ENCODE measurements at regions not wholly inside any gene's neighbourhood (a gene's known extent, or its start where the extent isn't known, plus 50 kb on each side); places are given as distances from the start of the nearest gene placed in this dataset.
A peak's percentile ranks its signal among the peaks of the same experiment; 100 is the strongest.

- Histone ChIP-seq H4K8ac (replicated peaks; ENCODE audit: insufficient read length, low read depth, low read length) (no peak overlapping the region), H4K91ac (ENCODE audit: insufficient read length, low read depth, low read length) (no peak overlapping the region), H3K79me2 (ENCODE audit: insufficient read depth, low read length) (no peaks in the 10 kb centered on the region), H3T11ph (ENCODE audit: low read length) (no peak overlapping the region), H2BK20ac (ENCODE audit: low read depth, low read length, poor library complexity, severe bottlenecking) (no peak overlapping the region), H4K5ac (ENCODE audit: insufficient read length, low read depth, low read length) (no peak overlapping the region), H3K9ac (ENCODE audit: extremely low read depth, insufficient read length, low read length) (no peak overlapping the region), H3K4me1 (ENCODE audit: insufficient read depth, low read length) (0 out of 2 replicates have a peak, but pooled peaks cover 3% of the 10 kb centered on the region), H3K4ac (ENCODE audit: low read depth, low read length) (no peak overlapping the region), H2AFZ (ENCODE audit: low read length) (no peak overlapping the region), H3K9me3 (ENCODE audit: control insufficient read depth, low read depth, low read length) (no peaks in the 10 kb centered on the region), H4K20me1 (ENCODE audit: control insufficient read depth, insufficient read depth, insufficient read length) (no peaks in the 10 kb centered on the region), H3K23ac (ENCODE audit: insufficient read length, low read depth, low read length) (no peak overlapping the region), H3K79me1 (ENCODE audit: insufficient read depth, low read depth, low read length, poor library complexity, severe bottlenecking) (no peaks in the 10 kb centered on the region), H2BK5ac (ENCODE audit: insufficient read length, low read length) (no peak overlapping the region), H3K18ac (ENCODE audit: insufficient read length, low read depth, low read length) (no peak overlapping the region), H3K14ac (ENCODE audit: insufficient read depth, low read length) (no peak overlapping the region), H3K27me3 (ENCODE audit: insufficient read depth, low read length) (no peaks in the 10 kb centered on the region), H3K56ac (ENCODE audit: insufficient read length, low read depth, low read length) (no peak overlapping the region), H3K23me2 (ENCODE audit: insufficient read length, low read depth, low read length, poor library complexity, severe bottlenecking) (no peaks in the 10 kb centered on the region), H2BK15ac (ENCODE audit: low read depth, low read length) (no peak overlapping the region), H3K27ac (ENCODE audit: insufficient read length, low read depth, low read length) (no peak overlapping the region), H2BK12ac (ENCODE audit: insufficient read length, low read depth, low read length) (no peak overlapping the region), H2AK5ac (ENCODE audit: insufficient read length, low read length) (no peak overlapping the region), H2BK120ac (ENCODE audit: low read depth, low read length, poor library complexity, severe bottlenecking) (no peak overlapping the region), H3K4me2 (ENCODE audit: insufficient read depth, insufficient read length, low read length) (no peak overlapping the region)
- DNase-seq = peak; percentile 23
- no peak overlapping the region for H3K4me3 Mint-ChIP-seq
- TF ChIP-seq, protein P1, sequence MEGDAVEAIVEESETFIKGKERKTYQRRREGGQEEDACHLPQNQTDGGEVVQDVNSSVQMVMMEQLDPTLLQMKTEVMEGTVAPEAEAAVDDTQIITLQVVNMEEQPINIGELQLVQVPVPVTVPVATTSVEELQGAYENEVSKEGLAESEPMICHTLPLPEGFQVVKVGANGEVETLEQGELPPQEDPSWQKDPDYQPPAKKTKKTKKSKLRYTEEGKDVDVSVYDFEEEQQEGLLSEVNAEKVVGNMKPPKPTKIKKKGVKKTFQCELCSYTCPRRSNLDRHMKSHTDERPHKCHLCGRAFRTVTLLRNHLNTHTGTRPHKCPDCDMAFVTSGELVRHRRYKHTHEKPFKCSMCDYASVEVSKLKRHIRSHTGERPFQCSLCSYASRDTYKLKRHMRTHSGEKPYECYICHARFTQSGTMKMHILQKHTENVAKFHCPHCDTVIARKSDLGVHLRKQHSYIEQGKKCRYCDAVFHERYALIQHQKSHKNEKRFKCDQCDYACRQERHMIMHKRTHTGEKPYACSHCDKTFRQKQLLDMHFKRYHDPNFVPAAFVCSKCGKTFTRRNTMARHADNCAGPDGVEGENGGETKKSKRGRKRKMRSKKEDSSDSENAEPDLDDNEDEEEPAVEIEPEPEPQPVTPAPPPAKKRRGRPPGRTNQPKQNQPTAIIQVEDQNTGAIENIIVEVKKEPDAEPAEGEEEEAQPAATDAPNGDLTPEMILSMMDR (conservative IDR thresholded peaks at IDR 0.05) = no peak
- peaks cover 17 to 18% of the 10 kb centered on the region in 2 experiments for H3K4me1 Mint-ChIP-seq
- no peaks in the 10 kb centered on the region for H3K9me3 Mint-ChIP-seq
- peaks cover 17% of the 10 kb centered on the region for H3K27me3 Mint-ChIP-seq (ENCODE audit: low read depth)
- 0 out of 7 replicates have a peak, but pooled peaks cover 0 to 3% (median 0%) of the 10 kb centered on the region in 3 experiments for H3K36me3 Mint-ChIP-seq (ENCODE audit: insufficient read depth in 1 of 3, low read depth in 3 of 3)
- no CpG with 5 or more reads among the region's 3 CpGs for WGBS (ENCODE audit: extremely low coverage, insufficient read length, low lambda C conversion rate)
- H3K27ac Mint-ChIP-seq = no peak overlapping the region
Measured at GRCh38 chr1:232380131-232380530, 249.8 kb downstream of the SIPA1L2 start.
